Fibroblast of the aortic adventitia (primary cell): ENCODE measurements at regions not wholly inside any gene's neighbourhood (a gene's known extent, or its start where the extent isn't known, plus 50 kb on each side); places are given as distances from the start of the nearest gene placed in this dataset.

Source experiments
- DNase-seq: peaks from one replicate; pipeline ENCODE4 v3.0.0-alpha.2; 2010; ENCODE audit warnings: low read depth
- H3K4me3 ChIP-seq: 2 replicates; pipeline ENCODE4 v1.5.1; 2011; ENCODE audit warnings: low read depth, mild to moderate bottlenecking, control low read depth, low read length, moderate library complexity
- TF ChIP-seq, protein P1 (sequence below): IDR thresholded peaks from 2 replicates; pipeline ENCODE4 v1.5.1; 2011; ENCODE audit warnings: mild to moderate bottlenecking, low read length, control low read depth, inconsistent platforms; ENCODE audit not compliant: insufficient read depth

DNA sequence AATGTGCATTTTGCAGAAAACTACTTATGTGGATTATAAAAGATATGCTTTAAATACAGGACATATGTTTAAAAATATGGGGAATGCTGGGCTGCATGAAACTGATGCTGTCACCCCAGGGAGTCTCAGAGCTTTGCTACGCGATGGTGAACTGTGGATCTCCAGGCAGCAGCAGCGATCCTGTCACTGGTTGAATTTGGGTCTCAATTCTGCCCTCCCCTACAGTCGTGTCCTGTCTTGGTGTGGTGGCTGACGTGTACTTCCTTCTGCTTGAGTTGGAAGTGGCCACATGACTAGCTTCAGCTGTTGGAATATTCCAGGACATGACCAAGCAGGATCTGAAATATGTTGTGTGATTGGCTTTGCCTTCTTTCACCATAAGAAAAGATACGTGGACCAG lies 222.9 kb upstream of the AJAP1 start:
- no peak for DNase-seq
- no peak overlapping the region for H3K4me3 ChIP-seq
- TF ChIP-seq, protein P1, sequence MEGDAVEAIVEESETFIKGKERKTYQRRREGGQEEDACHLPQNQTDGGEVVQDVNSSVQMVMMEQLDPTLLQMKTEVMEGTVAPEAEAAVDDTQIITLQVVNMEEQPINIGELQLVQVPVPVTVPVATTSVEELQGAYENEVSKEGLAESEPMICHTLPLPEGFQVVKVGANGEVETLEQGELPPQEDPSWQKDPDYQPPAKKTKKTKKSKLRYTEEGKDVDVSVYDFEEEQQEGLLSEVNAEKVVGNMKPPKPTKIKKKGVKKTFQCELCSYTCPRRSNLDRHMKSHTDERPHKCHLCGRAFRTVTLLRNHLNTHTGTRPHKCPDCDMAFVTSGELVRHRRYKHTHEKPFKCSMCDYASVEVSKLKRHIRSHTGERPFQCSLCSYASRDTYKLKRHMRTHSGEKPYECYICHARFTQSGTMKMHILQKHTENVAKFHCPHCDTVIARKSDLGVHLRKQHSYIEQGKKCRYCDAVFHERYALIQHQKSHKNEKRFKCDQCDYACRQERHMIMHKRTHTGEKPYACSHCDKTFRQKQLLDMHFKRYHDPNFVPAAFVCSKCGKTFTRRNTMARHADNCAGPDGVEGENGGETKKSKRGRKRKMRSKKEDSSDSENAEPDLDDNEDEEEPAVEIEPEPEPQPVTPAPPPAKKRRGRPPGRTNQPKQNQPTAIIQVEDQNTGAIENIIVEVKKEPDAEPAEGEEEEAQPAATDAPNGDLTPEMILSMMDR = no peak

DNA sequence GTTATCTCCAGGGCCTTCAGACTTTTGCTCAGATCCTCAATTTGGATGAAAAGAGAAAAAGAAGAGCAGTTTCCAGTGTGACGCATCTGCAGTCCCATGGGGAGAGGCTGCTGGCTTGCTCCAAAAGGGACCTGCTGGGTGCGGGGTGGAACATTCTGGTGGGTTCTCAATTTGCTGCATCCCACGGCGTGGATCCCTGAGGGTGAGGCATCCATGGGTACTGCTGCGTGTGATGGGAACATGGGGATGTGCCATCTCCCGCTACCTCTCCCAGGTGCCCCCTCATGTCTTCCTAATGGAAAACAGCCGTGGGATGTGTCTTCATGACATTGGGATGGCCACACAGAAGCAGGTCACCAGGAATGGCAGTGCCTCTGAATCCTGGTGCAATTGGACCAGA lies 221.3 kb upstream of the AJAP1 start:
- H3K4me3 ChIP-seq = no peak overlapping the region
- DNase-seq = no peak
- TF ChIP-seq, protein P1 = no peak

DNA sequence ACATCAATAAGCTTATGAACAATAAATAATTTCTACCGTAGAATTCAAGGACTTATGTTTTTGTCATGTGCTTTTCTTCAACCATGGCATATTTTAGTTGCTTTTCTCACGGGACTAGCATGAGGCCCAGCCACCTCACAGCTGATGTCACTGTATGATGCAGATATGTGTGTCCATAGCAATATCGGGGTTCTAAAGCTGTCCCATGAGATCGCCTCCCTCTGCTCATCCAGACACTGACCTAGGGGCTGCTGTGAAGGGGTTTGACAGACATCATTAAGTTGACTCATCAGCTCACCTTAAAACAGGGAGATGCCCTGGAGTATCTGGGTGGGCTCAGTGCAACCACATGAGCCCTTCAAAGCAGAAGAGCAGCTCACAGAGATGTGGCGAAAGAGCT lies 210.3 kb upstream of the AJAP1 start:
- no peak for DNase-seq
- TF ChIP-seq, protein P1 = no peak
- H3K4me3 ChIP-seq = no peak overlapping the region

DNA sequence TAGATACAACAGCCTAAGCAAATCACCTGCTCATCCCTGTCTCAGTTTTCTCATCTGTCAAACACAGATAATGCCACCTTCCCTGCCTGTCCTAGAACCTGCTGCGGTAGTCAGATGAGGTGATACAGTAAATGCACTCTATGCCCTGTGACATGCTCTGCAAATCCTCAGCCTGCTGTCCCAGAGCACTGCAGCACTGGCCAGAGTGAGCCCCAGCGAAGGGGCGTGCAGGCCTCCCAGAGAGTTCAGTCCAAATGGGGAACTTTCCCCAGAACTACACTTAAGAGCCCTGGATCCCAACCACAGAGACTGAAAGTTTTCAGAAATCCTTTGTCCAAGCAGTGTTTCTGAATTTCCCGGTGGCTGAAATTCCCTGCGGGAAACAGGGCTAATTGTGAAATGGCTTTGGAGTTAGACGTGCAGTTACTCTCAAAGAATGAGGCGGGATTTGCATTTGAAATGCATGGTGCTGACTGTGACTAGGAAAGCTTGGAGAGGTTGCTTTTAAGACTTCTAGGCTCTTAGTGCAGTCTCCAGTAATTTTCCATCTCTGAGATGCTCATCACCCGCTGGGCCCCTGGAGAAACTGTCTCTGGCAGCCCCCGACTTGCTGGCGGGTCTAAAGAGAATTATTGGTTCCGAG lies 206.5 kb upstream of the AJAP1 start:
- TF ChIP-seq, protein P1 = no peak
- H3K4me3 ChIP-seq = no peak overlapping the region
- no peak for DNase-seq

DNA sequence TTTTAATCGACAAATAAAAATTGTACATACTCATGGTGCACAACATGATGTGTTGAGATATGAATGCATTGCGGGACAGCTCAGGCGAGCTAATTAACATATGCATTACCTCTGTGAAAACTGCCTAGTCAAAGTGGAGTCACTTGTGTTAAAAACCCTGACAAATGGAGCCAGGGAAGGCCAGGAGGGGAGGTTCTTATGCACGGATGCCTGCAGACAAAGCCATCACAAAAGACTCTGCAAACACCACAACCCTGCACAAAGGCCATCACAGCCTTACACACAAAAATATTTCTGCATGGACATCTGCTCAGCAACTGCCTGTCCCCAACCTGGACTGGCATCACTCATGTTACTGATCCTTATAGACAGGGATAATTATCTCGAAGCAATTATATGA lies 204.4 kb upstream of the AJAP1 start:
- no peak for DNase-seq
- H3K4me3 ChIP-seq = no peak overlapping the region
- TF ChIP-seq, protein P1 = no peak

DNA sequence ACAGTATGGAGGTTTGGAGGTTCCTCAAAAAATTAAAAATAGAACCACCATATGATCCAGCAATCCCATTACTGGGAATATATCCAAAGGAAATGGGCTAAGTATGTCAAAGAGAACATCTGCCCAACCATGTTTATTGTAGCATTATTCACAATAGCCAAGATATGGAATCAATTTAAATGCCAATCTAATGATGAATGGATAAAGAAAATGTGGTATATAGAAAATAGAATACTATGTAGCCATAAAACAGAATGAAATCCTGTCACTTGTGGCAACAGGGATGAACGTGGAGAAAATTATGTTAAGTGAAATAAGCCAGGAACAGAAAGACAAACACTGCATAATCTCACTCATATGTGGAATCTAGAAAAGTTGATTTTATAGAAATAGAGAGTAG lies 201.7 kb upstream of the AJAP1 start:
- TF ChIP-seq, protein P1 = no peak
- H3K4me3 ChIP-seq = no peak overlapping the region
- no peak for DNase-seq

DNA sequence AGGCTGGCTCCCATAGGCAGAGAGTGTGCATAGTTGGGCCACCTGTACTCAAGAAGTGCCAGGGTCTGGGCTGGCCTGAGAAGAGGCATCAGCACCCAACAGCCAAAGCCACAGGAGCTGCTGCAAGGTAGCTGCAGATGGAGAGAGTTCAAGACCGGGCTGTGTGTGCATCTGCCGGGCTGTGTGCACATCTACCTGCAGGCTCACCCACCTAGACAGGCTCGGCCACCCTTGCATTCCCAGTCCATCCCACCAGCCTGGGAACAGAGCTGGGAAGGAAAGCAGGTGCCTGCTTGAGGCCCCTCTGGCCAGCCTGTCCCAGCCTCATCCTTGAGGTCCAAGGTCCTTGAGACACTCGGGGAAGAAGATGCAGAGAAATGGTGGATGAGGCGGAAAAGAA lies 194.4 kb upstream of the AJAP1 start:
- TF ChIP-seq, protein P1 = no peak
- DNase-seq = no peak
- H3K4me3 ChIP-seq = no peak overlapping the region
